ENCODE measurements at regions not wholly inside any gene's neighbourhood (a gene's known extent, or its start where the extent isn't known, plus 50 kb on each side); places are given as distances from the start of the nearest gene placed in this dataset.

GRCh38 chr3:126266291-126266840, 86.0 kb upstream of the ALDH1L1 start:
- peaks cover 4% of the 10 kb centered on the region; the same call in 1 of the 2 replicates for H3K27me3 ChIP-seq (replicated peaks; ENCODE audit: control insufficient read depth, insufficient read depth, low read length)
- no peaks in the 10 kb centered on the region for H3K36me3 ChIP-seq (ENCODE audit: control insufficient read depth, insufficient read depth, low read length)
- H3K4me3 ChIP-seq (replicated peaks; ENCODE audit: low read depth, low read length) = no peak overlapping the region
- no peak for DNase-seq (ENCODE audit: extremely low read depth, insufficient read length)
- TF ChIP-seq CTCF (IDR thresholded peaks at IDR 0.05; ENCODE audit: insufficient read depth, low read length, poor library complexity, severe bottlenecking) = no peak

GRCh38 chr3:126264952-126265351, 84.6 kb upstream of the ALDH1L1 start:
- H3K27me3 ChIP-seq (replicated peaks; ENCODE audit: control insufficient read depth, insufficient read depth, low read length) = peaks cover 4% of the 10 kb centered on the region; the same call in 1 of the 2 replicates
- no peak for TF ChIP-seq CTCF (IDR thresholded peaks at IDR 0.05; ENCODE audit: insufficient read depth, low read length, poor library complexity, severe bottlenecking)
- no peaks in the 10 kb centered on the region for H3K36me3 ChIP-seq (ENCODE audit: control insufficient read depth, insufficient read depth, low read length)
- no peak for DNase-seq (ENCODE audit: extremely low read depth, insufficient read length)
- H3K4me3 ChIP-seq (replicated peaks; ENCODE audit: low read depth, low read length) = no peak overlapping the region

DNA sequence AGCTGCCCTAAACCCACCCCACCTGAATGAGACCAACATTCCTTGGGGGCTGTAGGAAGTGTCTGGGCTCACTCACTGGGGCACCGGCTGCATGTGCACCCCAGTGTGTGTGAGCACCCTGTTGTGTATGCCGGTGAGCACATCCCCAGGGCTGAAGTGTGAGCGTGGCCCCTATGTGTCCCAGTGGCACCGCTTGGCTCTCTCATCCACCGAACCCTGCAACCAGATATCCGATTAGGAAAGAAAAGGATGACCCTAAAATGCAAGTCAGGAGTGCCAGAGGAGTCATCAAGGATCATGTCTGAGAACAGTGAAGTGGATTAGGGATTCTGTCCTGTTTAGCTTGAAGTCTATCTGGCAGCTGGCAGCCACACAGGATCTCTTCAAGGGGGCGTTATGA, 84.0 kb upstream of the ALDH1L1 start:
- Histone ChIP-seq H3K27me3 (replicated peaks; ENCODE audit: control insufficient read depth, insufficient read depth, low read length) (peaks cover 4% of the 10 kb centered on the region; the same call in 1 of the 2 replicates), H3K36me3 (ENCODE audit: control insufficient read depth, insufficient read depth, low read length) (no peaks in the 10 kb centered on the region), H3K4me3 (replicated peaks; ENCODE audit: low read depth, low read length) (no peak overlapping the region)
- DNase-seq (ENCODE audit: extremely low read depth, insufficient read length) = no peak
- TF ChIP-seq CTCF (IDR thresholded peaks at IDR 0.05; ENCODE audit: insufficient read depth, low read length, poor library complexity, severe bottlenecking) = no peak

GRCh38 chr3:126263971-126264370, 83.6 kb upstream of the ALDH1L1 start:
- no peaks in the 10 kb centered on the region for H3K36me3 ChIP-seq (ENCODE audit: control insufficient read depth, insufficient read depth, low read length)
- no peak overlapping the region for H3K4me3 ChIP-seq (replicated peaks; ENCODE audit: low read depth, low read length)
- H3K27me3 ChIP-seq (replicated peaks; ENCODE audit: control insufficient read depth, insufficient read depth, low read length) = peaks cover 3% of the 10 kb centered on the region; the same call in 1 of the 2 replicates
- no peak for TF ChIP-seq CTCF (IDR thresholded peaks at IDR 0.05; ENCODE audit: insufficient read depth, low read length, poor library complexity, severe bottlenecking)
- DNase-seq (ENCODE audit: extremely low read depth, insufficient read length) = no peak

- no peaks in the 10 kb centered on the region for H3K36me3 ChIP-seq (ENCODE audit: control insufficient read depth, insufficient read depth, low read length)
- H3K27me3 ChIP-seq (replicated peaks; ENCODE audit: control insufficient read depth, insufficient read depth, low read length) = peaks cover 2% of the 10 kb centered on the region; the same call in 1 of the 2 replicates
- no peak overlapping the region for H3K4me3 ChIP-seq (replicated peaks; ENCODE audit: low read depth, low read length)
- no peak for TF ChIP-seq CTCF (IDR thresholded peaks at IDR 0.05; ENCODE audit: insufficient read depth, low read length, poor library complexity, severe bottlenecking)
- no peak for DNase-seq (ENCODE audit: extremely low read depth, insufficient read length)
These were observed 83.2 kb upstream of the ALDH1L1 start for GRCh38 chr3:126263539-126263938.

- TF ChIP-seq CTCF (IDR thresholded peaks at IDR 0.05; ENCODE audit: insufficient read depth, low read length, poor library complexity, severe bottlenecking) = no peak
- H3K27me3 ChIP-seq (replicated peaks; ENCODE audit: control insufficient read depth, insufficient read depth, low read length) = peaks cover 2% of the 10 kb centered on the region; the same call in 1 of the 2 replicates
- DNase-seq (ENCODE audit: extremely low read depth, insufficient read length) = no peak
- no peaks in the 10 kb centered on the region for H3K36me3 ChIP-seq (ENCODE audit: control insufficient read depth, insufficient read depth, low read length)
- H3K4me3 ChIP-seq (replicated peaks; ENCODE audit: low read depth, low read length) = no peak overlapping the region
These were observed 81.8 kb upstream of the ALDH1L1 start for GRCh38 chr3:126262227-126262626.
